Vagina (tissue), 2 donors: ENCODE measurements at regions not wholly inside any gene's neighbourhood (a gene's known extent, or its start where the extent isn't known, plus 50 kb on each side); places are given as distances from the start of the nearest gene placed in this dataset.

Experiments
- DNase-seq, 2 donors: peaks; one replicate each; pipeline ENCODE4 v3.0.0-alpha.2; 2017; ENCODE audit errors: extremely low spot score in 2 of 2
- H3K27ac ChIP-seq: fragments of 200-600 bp; sonication (generic); one replicate; pipeline ENCODE4 v1.5.1; 2019
- H3K27me3 ChIP-seq: fragments of 200-600 bp; sonication (generic); one replicate; pipeline ENCODE4 v1.5.1; 2019
- H3K36me3 ChIP-seq, 2 donors: fragments of 200-600 bp; sonication (generic); one replicate each; pipeline ENCODE4 v1.5.1; 2017 to 2019
- H3K4me1 ChIP-seq: fragments of 200-600 bp; sonication (generic); one replicate; pipeline ENCODE4 v1.5.1; 2019
- H3K4me3 ChIP-seq, 2 donors: fragments of 200-600 bp; sonication (generic); 1 replicate in 1 of 2; 2 replicates in 1 of 2; pipeline ENCODE4 v1.5.1; 2016 to 2019
- H3K9me3 ChIP-seq: fragments of 200-600 bp; sonication (generic); one replicate; pipeline ENCODE4 v1.5.1; 2019
- CTCF ChIP-seq, 3 experiments: fragments of 450-650 bp in 2 of 3; fragments of 200-600 bp in 1 of 3; sonication (generic) in 1 of 3; IDR thresholded peaks; one replicate each; pipeline ENCODE4 v1.5.1; 2017 to 2019; ENCODE audit warnings: antibody characterized with exemption in 3 of 3, mild to moderate bottlenecking in 2 of 3, moderate library complexity in 2 of 3
- POLR2A ChIP-seq, 2 donors: fragments of 450-650 bp; IDR thresholded peaks; one replicate each; pipeline ENCODE4 v1.6.1; 2017; ENCODE audit warnings: antibody characterized with exemption in 2 of 2, mild to moderate bottlenecking in 2 of 2, moderate library complexity in 2 of 2
- POLR2AphosphoS5 ChIP-seq, 2 donors: sonication (generic); formaldehyde crosslinking; IDR thresholded peaks; one replicate each; pipeline ENCODE4 v1.9.0; 2017; ENCODE audit warnings: antibody characterized with exemption in 2 of 2, mild to moderate bottlenecking in 2 of 2, low read depth in 1 of 2; ENCODE audit not compliant: insufficient read depth in 1 of 2
- intact Hi-C: fragments of 100-400 bp; cut with DNase I; formaldehyde crosslinking; loops from one replicate; pipeline ENCODE4 v1.15.1; 2023

- H3K4me1 ChIP-seq, result no peaks in the 10 kb centered on the region
- H3K27me3 ChIP-seq, result no peaks in the 10 kb centered on the region
- H3K36me3 ChIP-seq, result no peaks in the 10 kb centered on the region
- H3K4me3 ChIP-seq, result no peak overlapping the region
- H3K27ac ChIP-seq, result no peak overlapping the region
- no peaks in the 10 kb centered on the region for H3K9me3 ChIP-seq
- intact Hi-C loops, result no loop called here
- DNase-seq, result no peak
- TF ChIP-seq POLR2A (IDR thresholded peaks at IDR 0.05) (no peak), CTCF (IDR thresholded peaks at IDR 0.05) (no peak), POLR2AphosphoS5 (IDR thresholded peaks at IDR 0.05; ENCODE audit: insufficient read depth in 1 of 2, low read depth in 1 of 2) (no peak)
These were observed 243.0 kb upstream of the TMTC1 start for GRCh38 chr12:30026621-30027234.

- Histone ChIP-seq H3K4me1 (no peaks in the 10 kb centered on the region), H3K27ac (no peak overlapping the region), H3K9me3 (no peaks in the 10 kb centered on the region), H3K36me3 (no peaks in the 10 kb centered on the region), H3K4me3 (no peak overlapping the region), H3K27me3 (no peaks in the 10 kb centered on the region)
- no peak for DNase-seq
- intact Hi-C loops, result no loop called here
- TF ChIP-seq POLR2AphosphoS5 (IDR thresholded peaks at IDR 0.05; ENCODE audit: insufficient read depth in 1 of 2, low read depth in 1 of 2), result no peak
- TF ChIP-seq CTCF (IDR thresholded peaks at IDR 0.05), result no peak
- TF ChIP-seq POLR2A (IDR thresholded peaks at IDR 0.05), result no peak
These were observed 241.6 kb upstream of the TMTC1 start for GRCh38 chr12:30025317-30025716.

- Histone ChIP-seq H3K36me3 (no peaks in the 10 kb centered on the region), H3K9me3 (no peaks in the 10 kb centered on the region), H3K27ac (no peak overlapping the region), H3K4me3 (no peak overlapping the region), H3K27me3 (no peaks in the 10 kb centered on the region), H3K4me1 (no peaks in the 10 kb centered on the region)
- TF ChIP-seq POLR2AphosphoS5 (IDR thresholded peaks at IDR 0.05; ENCODE audit: insufficient read depth in 1 of 2, low read depth in 1 of 2) (no peak), POLR2A (IDR thresholded peaks at IDR 0.05) (no peak), CTCF (IDR thresholded peaks at IDR 0.05) (no peak)
- intact Hi-C loops, result no loop called here
- DNase-seq, result no peak
These were observed 239.4 kb upstream of the TMTC1 start for GRCh38 chr12:30023186-30023585.

GRCh38 chr12:30021051-30021833, 237.5 kb upstream of the TMTC1 start:
- no peak for TF ChIP-seq CTCF (IDR thresholded peaks at IDR 0.05)
- TF ChIP-seq POLR2AphosphoS5 (IDR thresholded peaks at IDR 0.05; ENCODE audit: insufficient read depth in 1 of 2, low read depth in 1 of 2), result no peak
- TF ChIP-seq POLR2A (IDR thresholded peaks at IDR 0.05), result no peak
- Histone ChIP-seq H3K4me3 (no peak overlapping the region), H3K9me3 (no peaks in the 10 kb centered on the region), H3K27me3 (no peaks in the 10 kb centered on the region), H3K27ac (no peak overlapping the region), H3K4me1 (no peaks in the 10 kb centered on the region), H3K36me3 (no peaks in the 10 kb centered on the region)
- intact Hi-C loops, result no loop called here
- DNase-seq, result no peak
